ENCODE measurements at regions not wholly inside any gene's neighbourhood (a gene's known extent, or its start where the extent isn't known, plus 50 kb on each side); places are given as distances from the start of the nearest gene placed in this dataset.
A peak's percentile ranks its signal among the peaks of the same experiment; 100 is the strongest.

DNA sequence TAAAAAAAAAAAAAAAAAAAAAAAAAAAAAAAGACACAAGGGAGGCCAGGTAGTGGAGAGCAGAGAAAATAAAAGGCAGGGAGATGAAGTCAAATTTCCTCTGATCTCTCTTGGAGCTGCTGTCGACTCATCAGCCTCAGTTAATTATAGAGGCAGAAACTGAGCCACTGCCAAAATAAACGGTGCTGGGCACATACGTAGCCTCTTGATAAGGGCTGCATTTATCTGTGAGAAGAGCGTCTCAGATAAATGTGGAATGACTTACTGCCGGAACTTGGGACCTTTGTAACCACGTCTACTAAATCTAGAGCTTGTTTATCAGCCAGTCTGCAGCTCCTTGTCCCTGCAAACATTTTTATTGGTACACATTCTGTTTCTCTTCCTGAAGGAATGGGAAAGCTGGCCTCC, 162.3 kb downstream of the BAMBI start (continued):
- TF ChIP-seq, protein P1, sequence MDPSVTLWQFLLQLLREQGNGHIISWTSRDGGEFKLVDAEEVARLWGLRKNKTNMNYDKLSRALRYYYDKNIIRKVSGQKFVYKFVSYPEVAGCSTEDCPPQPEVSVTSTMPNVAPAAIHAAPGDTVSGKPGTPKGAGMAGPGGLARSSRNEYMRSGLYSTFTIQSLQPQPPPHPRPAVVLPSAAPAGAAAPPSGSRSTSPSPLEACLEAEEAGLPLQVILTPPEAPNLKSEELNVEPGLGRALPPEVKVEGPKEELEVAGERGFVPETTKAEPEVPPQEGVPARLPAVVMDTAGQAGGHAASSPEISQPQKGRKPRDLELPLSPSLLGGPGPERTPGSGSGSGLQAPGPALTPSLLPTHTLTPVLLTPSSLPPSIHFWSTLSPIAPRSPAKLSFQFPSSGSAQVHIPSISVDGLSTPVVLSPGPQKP (CRISPR knock-in tag; IDR thresholded peaks at IDR 0.05), result no peak
- TF ChIP-seq ELF4 (CRISPR knock-in tag; IDR thresholded peaks at IDR 0.05), result no peak
- no peak for TF ChIP-seq POLR2A (conservative IDR thresholded peaks at IDR 0.05)
- peak; percentile 25; the same call in 1 of the 2 replicates for TF ChIP-seq ESRRA (IDR thresholded peaks at IDR 0.05; ENCODE audit: borderline replicate concordance, low read depth)
- TF ChIP-seq ARID1B (IDR thresholded peaks at IDR 0.05), result peak; percentile 97
- no peak for TF ChIP-seq IRF1 (CRISPR knock-in tag; IDR thresholded peaks at IDR 0.05; ENCODE audit: borderline replicate concordance)
- TF ChIP-seq ZNF133 (CRISPR knock-in tag; IDR thresholded peaks at IDR 0.05), result no peak
- no peak for TF ChIP-seq PPARD (CRISPR knock-in tag; IDR thresholded peaks at IDR 0.05)
- peak; percentile 67 for TF ChIP-seq FOSL1 (tag; conservative IDR thresholded peaks at IDR 0.05)
- TF ChIP-seq LEF1 (IDR thresholded peaks at IDR 0.05), result peak; percentile 92
- TF ChIP-seq, protein P2, sequence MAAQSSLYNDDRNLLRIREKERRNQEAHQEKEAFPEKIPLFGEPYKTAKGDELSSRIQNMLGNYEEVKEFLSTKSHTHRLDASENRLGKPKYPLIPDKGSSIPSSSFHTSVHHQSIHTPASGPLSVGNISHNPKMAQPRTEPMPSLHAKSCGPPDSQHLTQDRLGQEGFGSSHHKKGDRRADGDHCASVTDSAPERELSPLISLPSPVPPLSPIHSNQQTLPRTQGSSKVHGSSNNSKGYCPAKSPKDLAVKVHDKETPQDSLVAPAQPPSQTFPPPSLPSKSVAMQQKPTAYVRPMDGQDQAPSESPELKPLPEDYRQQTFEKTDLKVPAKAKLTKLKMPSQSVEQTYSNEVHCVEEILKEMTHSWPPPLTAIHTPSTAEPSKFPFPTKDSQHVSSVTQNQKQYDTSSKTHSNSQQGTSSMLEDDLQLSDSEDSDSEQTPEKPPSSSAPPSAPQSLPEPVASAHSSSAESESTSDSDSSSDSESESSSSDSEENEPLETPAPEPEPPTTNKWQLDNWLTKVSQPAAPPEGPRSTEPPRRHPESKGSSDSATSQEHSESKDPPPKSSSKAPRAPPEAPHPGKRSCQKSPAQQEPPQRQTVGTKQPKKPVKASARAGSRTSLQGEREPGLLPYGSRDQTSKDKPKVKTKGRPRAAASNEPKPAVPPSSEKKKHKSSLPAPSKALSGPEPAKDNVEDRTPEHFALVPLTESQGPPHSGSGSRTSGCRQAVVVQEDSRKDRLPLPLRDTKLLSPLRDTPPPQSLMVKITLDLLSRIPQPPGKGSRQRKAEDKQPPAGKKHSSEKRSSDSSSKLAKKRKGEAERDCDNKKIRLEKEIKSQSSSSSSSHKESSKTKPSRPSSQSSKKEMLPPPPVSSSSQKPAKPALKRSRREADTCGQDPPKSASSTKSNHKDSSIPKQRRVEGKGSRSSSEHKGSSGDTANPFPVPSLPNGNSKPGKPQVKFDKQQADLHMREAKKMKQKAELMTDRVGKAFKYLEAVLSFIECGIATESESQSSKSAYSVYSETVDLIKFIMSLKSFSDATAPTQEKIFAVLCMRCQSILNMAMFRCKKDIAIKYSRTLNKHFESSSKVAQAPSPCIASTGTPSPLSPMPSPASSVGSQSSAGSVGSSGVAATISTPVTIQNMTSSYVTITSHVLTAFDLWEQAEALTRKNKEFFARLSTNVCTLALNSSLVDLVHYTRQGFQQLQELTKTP (IDR thresholded peaks at IDR 0.05; ENCODE audit: low read depth in 1 of 2, partially characterized antibody in 2 of 2), result peak in 1 of 2 experiments; percentile 39
- TF ChIP-seq STAT5A (IDR thresholded peaks at IDR 0.05; ENCODE audit: borderline replicate concordance, low read length), result peak; percentile 92
- TF ChIP-seq, protein P3, sequence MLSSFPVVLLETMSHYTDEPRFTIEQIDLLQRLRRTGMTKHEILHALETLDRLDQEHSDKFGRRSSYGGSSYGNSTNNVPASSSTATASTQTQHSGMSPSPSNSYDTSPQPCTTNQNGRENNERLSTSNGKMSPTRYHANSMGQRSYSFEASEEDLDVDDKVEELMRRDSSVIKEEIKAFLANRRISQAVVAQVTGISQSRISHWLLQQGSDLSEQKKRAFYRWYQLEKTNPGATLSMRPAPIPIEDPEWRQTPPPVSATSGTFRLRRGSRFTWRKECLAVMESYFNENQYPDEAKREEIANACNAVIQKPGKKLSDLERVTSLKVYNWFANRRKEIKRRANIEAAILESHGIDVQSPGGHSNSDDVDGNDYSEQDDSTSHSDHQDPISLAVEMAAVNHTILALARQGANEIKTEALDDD (IDR thresholded peaks at IDR 0.05), result peak; percentile 83
- peak; percentile 97 for TF ChIP-seq EP300 (IDR thresholded peaks at IDR 0.05; ENCODE audit: low read length)
- peak; percentile 98 for TF ChIP-seq CBFA2T3 (IDR thresholded peaks at IDR 0.05)
- TF ChIP-seq MCM3 (IDR thresholded peaks at IDR 0.05), result no peak
- TF ChIP-seq TAF7 (tag; IDR thresholded peaks at IDR 0.05), result no peak
- TF ChIP-seq, protein P4, sequence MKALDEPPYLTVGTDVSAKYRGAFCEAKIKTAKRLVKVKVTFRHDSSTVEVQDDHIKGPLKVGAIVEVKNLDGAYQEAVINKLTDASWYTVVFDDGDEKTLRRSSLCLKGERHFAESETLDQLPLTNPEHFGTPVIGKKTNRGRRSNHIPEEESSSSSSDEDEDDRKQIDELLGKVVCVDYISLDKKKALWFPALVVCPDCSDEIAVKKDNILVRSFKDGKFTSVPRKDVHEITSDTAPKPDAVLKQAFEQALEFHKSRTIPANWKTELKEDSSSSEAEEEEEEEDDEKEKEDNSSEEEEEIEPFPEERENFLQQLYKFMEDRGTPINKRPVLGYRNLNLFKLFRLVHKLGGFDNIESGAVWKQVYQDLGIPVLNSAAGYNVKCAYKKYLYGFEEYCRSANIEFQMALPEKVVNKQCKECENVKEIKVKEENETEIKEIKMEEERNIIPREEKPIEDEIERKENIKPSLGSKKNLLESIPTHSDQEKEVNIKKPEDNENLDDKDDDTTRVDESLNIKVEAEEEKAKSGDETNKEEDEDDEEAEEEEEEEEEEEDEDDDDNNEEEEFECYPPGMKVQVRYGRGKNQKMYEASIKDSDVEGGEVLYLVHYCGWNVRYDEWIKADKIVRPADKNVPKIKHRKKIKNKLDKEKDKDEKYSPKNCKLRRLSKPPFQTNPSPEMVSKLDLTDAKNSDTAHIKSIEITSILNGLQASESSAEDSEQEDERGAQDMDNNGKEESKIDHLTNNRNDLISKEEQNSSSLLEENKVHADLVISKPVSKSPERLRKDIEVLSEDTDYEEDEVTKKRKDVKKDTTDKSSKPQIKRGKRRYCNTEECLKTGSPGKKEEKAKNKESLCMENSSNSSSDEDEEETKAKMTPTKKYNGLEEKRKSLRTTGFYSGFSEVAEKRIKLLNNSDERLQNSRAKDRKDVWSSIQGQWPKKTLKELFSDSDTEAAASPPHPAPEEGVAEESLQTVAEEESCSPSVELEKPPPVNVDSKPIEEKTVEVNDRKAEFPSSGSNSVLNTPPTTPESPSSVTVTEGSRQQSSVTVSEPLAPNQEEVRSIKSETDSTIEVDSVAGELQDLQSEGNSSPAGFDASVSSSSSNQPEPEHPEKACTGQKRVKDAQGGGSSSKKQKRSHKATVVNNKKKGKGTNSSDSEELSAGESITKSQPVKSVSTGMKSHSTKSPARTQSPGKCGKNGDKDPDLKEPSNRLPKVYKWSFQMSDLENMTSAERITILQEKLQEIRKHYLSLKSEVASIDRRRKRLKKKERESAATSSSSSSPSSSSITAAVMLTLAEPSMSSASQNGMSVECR (CRISPR knock-in tag; IDR thresholded peaks at IDR 0.05), result no peak
- no peak for TF ChIP-seq HNRNPUL1 (IDR thresholded peaks at IDR 0.05; ENCODE audit: low read length)
- no peak for TF ChIP-seq BDP1 (IDR thresholded peaks at IDR 0.05; ENCODE audit: insufficient read depth, insufficient read length)
- peak; percentile 77 for TF ChIP-seq SMAD1 (IDR thresholded peaks at IDR 0.05; ENCODE audit: low read depth, low read length, partially characterized antibody)
